ENCODE measurements at regions not wholly inside any gene's neighbourhood (a gene's known extent, or its start where the extent isn't known, plus 50 kb on each side); places are given as distances from the start of the nearest gene placed in this dataset.
"Not testable (repeated sequence)": the region's sequence is repeated elsewhere in the genome, so short reads cannot be mapped to it uniquely, and the experiment has no call there.

DNA sequence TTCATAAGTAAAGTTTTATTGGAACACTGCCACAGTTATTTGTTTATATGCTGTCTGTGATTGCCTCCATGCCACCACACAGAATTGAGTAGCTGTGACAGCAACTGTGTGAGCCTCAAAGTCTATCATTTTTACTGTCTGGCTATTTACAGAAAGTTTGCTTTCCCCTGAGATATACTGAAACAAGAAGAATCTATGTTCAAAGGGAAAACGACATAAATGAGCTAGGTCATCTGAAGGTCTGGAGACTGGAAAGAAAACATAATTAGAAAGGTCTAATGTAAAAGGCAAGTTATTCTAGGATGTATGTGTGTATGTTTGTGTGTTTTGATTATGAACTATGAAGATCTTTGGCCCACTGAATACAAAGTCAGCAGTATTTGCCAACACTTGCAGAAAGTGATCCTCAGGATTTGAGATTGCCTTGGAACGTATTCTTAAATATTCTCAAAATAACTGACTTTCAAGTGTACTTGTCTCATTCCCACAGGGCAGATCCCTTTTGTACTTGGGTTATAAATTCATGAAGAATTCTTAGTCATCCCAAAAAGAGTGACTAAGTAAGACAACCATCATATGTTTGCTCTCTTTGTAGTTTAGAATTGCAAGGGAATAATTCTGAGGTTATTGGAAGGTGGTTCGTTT lies 677.7 kb downstream of the DOK5 start:
- DNase-seq, result no peak

DNA sequence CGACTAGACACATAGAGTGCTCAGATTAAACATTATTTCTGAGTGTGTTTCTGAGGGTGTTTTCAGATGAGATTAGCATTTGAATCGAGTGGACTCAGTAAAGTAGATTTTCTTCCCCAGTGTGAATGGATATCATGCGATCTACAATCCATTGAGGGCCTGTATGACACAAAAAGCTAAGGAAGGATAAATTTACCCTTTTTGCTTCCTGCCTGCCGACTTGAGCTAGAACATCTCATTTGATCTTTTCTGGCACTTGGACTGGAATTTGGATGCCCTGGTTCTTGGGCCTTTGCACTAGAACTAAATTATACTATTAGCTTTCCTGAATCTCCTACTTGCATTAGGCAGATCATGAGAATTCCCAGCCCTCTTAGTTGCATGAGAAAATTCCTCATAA lies 675.8 kb downstream of the DOK5 start:
- no peak for DNase-seq

DNA sequence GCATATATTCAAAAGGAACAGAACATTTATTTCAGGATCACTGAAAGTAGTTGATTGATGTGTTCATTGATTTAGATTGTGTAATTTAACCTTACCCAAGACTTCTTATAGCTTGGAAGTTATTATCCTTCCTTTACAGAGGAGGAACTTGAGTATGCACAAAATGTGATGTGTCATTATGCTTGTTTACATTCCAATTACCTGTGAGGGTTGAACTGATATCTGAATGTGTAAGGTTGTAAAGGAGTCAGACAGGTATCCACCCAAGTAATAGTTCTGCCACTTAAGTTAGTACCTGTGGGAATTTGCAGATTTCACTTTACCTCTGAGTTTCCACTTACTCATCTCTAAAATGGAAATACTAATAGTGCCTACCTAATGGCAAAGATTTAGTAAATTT lies 668.2 kb downstream of the DOK5 start:
- no peak for DNase-seq

- DNase-seq, result no peak
These were observed 667.5 kb downstream of the DOK5 start for GRCh38 chr20:55142932-55143331.

- no peak for DNase-seq
These were observed 665.2 kb downstream of the DOK5 start for GRCh38 chr20:55140631-55141030.

DNA sequence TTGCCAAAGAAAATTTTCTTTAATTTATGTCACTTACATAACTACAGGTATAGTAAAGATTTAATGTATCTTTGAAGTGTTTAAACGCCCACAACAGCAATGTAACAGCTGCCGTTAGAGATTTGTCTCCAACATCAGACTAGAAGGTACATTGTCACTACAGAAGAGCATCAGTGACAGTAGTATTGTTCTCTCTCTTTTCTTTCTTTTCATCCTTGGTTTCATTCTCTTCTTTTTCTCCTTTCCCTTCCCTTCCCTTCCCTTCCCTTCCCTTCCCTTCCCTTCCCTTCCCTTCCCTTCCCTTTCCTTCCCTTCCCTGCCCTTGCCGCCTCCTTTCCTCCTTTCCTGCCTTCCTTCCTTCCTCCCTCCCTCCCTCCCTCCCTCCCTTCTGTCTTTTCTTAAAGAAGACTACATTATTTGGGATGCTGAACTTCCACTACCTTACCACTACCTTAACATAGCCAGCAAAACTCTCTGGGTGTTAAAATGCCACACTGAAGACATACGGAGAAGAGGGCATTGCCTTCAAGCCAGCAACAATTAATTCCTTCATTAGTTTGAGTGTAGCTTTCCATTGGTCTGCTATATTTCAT lies 663.9 kb downstream of the DOK5 start:
- DNase-seq, result no peak

- DNase-seq, result no peak
These were observed 660.5 kb downstream of the DOK5 start for GRCh38 chr20:55135923-55136322.

GRCh38 chr20:55132523-55132922 lies 657.1 kb downstream of the DOK5 start:
- no peak for DNase-seq

DNA sequence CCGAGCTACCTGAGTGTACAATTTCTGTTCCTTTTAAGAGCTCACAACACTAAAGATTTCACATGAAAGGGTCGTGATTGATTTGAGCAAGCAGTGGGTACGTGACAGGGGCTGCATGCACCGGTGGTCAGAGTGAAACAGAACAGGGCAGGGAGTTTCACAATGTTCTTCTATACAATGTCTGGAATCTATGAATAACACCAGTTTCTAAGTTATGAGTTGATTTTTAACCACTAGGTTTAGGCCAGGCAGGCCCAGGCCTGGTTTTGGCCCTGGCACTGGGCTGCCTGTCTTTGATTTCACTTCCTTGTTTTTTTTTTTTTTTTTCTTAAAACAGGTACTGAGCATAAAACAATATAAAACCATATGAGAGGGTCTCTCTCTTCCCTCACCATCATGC lies 642.2 kb downstream of the DOK5 start:
- DNase-seq, result not testable (repeated sequence)

GRCh38 chr20:55116598-55116997 lies 641.2 kb downstream of the DOK5 start:
- DNase-seq, result no peak

GRCh38 chr20:55103188-55103587 lies 627.8 kb downstream of the DOK5 start:
- DNase-seq, result no peak

DNA sequence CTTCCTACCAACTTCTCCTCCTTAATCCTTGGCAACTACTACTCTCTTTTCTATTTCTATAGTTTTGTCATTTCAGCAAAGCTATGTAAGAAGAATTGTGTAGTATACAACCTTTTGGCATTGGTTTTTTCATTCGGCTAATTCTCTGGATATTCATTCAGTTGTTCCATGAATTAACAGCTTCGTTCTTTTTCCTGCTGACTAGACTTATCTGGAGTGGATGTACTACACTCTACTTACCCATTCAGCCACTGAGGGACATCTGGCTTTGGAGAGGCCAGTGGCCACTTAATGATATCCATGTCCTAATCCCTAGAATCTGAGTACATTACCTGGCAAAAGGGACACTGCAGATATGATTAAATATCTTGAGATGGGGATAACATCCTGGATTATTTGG lies 623.9 kb downstream of the DOK5 start:
- DNase-seq, result no peak

DNA sequence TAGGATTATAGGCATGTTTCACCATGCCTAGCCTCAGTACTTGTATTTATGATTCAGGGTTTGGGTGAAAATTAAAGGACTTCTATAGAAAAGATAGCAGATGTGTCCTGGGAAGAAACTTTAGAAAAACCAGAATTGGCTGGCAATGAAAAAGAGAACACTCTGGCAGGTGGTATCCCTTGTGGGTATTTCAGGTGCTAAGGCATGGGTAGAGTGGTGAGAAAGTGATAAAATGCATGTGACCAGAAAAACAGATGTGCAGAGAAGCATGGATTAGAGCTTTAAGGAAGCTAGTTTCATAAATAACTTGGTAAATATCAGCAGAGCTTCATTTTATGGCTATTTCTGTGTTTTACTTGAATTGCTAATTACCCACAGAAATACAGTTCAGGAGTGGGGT lies 622.2 kb downstream of the DOK5 start:
- DNase-seq, result no peak

DNA sequence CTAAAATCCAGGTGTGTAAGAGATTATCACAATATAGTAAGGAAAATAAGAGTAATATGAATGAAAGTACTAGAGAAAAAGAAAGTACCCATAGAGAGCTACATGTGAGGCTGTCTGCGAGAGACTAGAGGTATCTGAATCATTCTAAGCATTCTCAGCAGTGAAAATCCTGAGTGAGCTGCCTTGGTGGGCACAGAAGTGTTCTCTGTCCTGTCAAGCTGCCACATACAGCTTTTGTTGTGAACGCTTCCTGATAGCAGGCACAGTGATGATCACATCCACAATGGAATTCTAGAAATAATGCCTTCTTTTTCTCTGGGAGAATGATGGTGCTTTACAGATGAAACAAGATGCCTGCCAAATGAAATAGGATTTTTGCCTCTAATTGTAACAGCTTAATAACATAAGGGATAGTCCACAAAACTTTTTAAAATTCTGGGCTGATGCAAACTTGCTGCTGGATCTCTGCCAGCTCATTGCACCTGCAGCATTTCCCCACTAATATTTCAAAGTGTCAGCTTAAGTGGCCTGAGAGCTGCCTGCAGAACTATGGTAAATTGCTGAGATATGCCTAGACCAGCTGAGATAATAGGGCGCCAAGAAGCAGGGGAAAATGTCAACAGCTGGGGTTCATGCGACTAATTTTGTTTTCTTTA lies 620.5 kb downstream of the DOK5 start:
- DNase-seq, result peak; percentile 8

- DNase-seq, result peak; percentile 14
These were observed 619.0 kb downstream of the DOK5 start for GRCh38 chr20:55094353-55094861.

DNA sequence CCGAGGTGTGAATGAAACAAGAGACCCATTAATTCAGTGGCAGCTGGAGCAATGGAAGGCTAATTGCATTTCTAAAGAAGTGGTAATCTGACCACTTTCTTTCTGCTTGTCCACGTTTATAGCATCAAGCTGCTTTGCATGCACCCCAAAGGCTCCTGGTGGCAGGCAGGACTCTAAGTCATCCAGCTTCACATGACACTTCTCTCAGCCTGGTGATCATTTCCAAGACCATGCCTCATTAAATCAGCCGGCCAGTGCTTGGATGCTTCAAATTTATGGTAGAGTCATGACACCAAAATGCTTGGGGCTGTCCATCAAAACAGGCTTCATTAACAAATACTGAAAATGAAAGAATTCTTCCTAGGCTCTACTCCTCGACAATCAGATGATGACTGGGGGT lies 614.9 kb downstream of the DOK5 start:
- DNase-seq, result peak; percentile 20

DNA sequence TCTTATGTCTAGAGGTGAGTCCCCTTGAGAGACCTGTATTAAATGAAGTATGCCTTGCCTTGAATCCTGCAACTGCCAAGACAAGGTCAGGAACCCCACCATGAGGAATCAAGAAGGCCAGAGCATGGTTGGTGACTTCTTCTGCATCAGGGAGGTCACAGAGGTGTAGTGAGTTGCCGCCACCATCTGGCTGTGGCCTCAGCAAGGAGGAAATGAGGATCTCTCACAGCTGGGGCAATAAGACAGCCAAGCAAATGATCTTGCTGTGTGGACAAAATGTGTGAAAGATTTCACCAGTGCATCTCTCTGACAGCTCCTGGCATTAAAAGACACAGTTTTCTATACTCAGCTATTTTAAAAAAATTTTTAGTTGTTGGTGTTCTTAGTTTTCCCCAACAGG lies 611.0 kb downstream of the DOK5 start:
- no peak for DNase-seq

DNA sequence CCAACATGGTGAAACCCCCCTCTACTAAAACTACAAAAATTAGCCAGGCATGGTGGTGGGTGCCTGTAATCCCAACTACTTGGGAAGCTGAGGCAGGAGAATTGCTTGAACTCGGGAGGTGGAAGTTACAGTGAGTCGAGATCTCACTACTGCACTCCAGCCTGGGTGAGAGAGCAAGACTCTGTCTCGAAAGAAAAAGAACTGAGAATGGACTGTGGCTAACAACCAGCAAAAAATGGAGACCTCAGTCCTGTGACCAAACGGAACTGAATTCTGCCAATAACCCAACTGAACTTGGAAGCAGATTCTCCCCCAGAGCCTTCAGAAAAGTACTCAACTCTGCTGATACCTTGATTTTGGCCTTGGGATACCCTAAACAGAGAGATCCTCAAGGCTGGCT lies 604.5 kb downstream of the DOK5 start:
- DNase-seq, result no peak

GRCh38 chr20:55074266-55074840 lies 599.0 kb downstream of the DOK5 start:
- DNase-seq, result not testable (repeated sequence)

DNA sequence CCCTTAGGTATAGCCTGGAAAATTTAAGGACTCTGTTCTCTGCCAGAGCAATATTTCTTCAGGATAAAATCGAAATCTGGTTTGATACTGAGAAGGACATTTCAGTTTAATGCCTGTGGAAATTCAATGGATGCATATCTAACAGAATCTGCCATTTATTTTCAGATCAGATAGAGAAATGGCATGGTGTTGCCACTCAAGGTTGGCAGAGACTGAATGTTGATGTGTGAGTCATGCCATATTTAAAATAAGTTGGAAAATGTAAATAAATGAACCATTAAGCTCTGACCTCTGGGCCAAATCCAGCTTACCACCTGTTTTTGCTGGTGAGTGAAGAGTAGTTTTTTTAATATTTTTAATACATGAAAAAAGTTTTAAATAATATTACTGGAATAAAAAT lies 594.6 kb downstream of the DOK5 start:
- DNase-seq, result no peak

DNA sequence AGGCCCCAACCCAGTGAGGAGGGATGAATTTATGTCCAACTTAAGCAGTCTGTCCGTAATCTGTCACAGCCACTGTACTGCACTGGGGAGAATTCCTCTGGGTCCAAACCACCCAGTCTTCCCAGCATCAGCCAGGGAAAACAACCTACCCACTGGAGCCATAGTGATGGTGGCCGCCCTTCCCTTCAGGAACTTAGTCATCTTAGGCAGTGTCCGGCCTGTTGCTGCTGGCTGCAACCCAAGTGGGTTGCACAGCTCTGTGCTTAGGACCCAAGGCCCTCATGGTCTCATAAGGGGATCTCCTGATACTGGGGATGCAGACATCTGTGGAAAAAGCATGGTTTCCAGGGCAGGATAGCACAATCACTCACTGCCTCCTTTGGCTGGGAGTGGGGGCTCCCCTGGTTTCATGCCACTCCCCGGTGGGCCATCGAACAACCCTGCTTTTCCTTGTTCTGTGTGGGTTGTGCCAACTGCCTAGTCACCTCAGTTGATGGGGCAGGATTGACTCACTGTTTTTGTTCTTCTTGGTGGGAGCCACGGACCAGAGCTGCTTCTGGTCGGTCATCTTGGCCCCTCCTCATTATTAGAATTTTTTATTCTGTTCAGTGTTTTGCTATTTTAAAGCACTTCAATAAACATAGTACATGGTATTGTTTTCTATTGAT lies 591.9 kb downstream of the DOK5 start:
- DNase-seq, result no peak

DNA sequence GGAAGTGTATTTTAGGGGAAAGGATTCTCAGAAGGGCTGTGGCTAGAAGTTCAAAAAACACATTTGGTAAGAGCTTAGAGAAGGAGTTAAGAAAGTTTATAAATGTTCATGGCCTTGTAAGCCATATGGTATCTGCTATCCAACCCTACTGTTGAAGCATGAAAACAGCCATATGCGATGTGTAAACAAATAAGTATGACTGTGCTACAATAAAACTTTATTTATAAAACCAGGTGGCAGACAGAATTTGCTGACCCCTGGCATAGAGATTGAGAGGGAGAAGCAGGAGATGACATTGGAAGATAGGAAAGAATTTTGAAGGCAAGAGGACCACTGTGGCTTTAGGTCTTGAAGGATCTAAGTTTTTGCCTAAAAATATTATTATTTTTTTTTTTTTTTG lies 583.5 kb downstream of the DOK5 start:
- DNase-seq, result no peak

Data from right kidney (tissue), 1 donor.